ENCODE measurements at regions not wholly inside any gene's neighbourhood (a gene's known extent, or its start where the extent isn't known, plus 50 kb on each side); places are given as distances from the start of the nearest gene placed in this dataset.

- no peak for DNase-seq
These were observed 72.2 kb upstream of the PDK4 start for GRCh38 chr7:95668504-95669018.

DNA sequence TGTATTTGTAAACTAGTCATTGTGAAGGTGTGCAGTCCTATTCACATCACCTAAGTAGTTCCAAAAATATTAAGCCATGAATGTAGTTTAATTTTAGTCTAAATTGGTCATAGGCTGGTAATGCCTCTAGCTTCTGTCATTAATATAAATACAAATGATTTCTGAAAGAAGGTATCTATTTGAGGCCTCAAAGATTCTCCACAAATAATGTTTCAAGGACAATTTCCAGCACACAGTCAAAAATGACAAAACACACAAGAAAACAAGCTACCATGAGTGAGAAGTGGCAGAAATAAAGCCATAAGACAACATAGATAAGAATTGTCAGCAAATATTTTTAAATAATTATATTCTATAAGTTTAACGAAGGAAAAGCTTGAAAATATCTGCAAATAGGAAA lies 66.7 kb upstream of the PDK4 start:
- no peak for DNase-seq

GRCh38 chr7:95660023-95660434 lies 63.7 kb upstream of the PDK4 start:
- DNase-seq, result no peak

DNA sequence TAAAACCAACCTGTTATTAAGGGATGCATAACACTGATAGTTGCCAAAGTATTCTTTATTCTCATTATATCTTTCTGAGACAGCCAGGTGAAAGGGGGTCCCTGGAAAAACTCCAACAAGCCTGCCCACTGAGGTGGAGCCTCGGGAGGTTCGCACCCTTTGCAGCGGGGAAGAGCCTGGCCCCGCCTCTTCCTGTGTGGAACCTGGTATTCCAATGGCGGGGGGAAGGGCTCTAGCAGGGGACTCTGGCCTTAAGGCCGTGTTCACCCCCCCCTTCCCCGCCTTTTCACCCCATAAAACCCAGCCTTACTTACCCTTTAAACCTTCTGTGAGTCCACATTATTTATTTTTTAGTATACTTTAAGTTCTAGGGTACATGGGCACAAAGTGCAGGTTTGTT lies 62.4 kb upstream of the PDK4 start:
- no peak for DNase-seq

- DNase-seq, result no peak
These were observed 53.2 kb upstream of the PDK4 start for GRCh38 chr7:95649546-95649945.

- no peak for DNase-seq
These were observed 50.0 kb upstream of the PDK4 start for GRCh38 chr7:95646350-95646749.
